ENCODE measurements at regions not wholly inside any gene's neighbourhood (a gene's known extent, or its start where the extent isn't known, plus 50 kb on each side); places are given as distances from the start of the nearest gene placed in this dataset.

DNA sequence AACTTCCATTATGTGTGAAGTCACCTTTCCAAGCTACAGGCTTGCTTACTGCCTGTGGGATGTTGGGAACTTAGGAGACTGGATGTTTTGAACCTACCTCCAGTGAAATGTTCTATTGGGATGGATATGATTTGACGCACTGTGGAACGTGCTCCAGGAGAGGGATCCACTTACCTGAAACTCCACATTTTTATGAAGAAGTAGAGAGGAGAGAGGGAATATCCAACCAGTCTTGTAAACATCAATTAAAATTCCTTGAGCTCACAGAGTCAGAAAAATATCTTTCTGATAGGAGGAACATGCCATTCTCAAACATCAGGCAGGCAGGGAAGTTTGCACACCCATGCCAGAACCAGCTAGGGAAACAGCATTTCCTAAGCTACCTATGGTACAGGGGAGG, 91.1 kb upstream of the MAOA start:
- no CpG with 5 or more reads among the region's 2 CpGs for WGBS (ENCODE audit: insufficient coverage)
- Histone ChIP-seq H3K27me3 (replicated peaks in 1 of 2; ENCODE audit: control insufficient read depth in 2 of 2, extremely low read depth in 1 of 2, insufficient read depth in 2 of 2, low read length in 1 of 2) (no peaks in the 10 kb centered on the region), H3K36me3 (ENCODE audit: control insufficient read depth in 2 of 2, extremely low read depth in 1 of 2, insufficient read depth in 1 of 2, low read length in 1 of 2) (no peaks in the 10 kb centered on the region), H3K9me3 (no peaks in the 10 kb centered on the region), H3K27ac (ENCODE audit: low read length) (no peak overlapping the region), H3K4me3 (ENCODE audit: control insufficient read depth in 1 of 2, extremely low read depth in 1 of 2, low read length in 1 of 2) (no peak overlapping the region), H3K4me1 (ENCODE audit: control insufficient read depth in 1 of 2, extremely low read depth in 1 of 2, insufficient read depth in 2 of 2, low read length in 2 of 2) (no peaks in the 10 kb centered on the region)
- Mint-ChIP-seq H3K27me3 (peaks cover 0 to 33% of the 10 kb centered on the region in 2 donors), H3K27ac (no peak overlapping the region), H3K4me1 (no peaks in the 10 kb centered on the region), H3K4me3 (no peak overlapping the region), H3K9me3 (no peaks in the 10 kb centered on the region), H3K36me3 (no peaks in the 10 kb centered on the region)
- ATAC-seq (replicated peaks in 1 of 4) = no peak
- POLR2A ChIA-PET = interaction anchor here in 1 of 2 donors (0.6 kb wide), 1 partner anchor 11 kb away, joined by 3 read pairs; no protein-coding TSS in a partner anchor
- DNase-seq = no peak
- CTCF ChIA-PET = interaction anchor here in 1 of 2 donors (0.7 kb wide), 1 partner anchor 189 kb away, joined by 3 read pairs; no protein-coding TSS in a partner anchor

DNA sequence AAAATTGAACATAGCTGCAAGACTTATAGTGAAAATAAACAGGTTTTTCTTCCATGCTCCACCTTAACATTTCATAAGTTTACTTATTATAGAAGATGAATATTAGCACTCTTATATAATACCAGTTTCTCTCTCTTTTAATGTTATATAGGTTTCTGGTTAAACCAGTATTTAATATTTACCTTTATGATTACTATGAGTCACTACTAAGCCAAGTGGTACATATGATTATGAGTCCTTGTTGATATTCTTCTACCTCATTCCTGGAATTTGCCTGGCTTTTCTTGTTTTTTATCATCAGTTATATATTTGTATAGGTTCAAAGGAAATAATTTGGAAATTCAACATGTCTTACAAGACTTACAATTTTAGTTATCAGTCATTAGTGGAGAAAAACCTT, 89.9 kb upstream of the MAOA start:
- CTCF ChIA-PET = no interaction called here
- H3K27ac Mint-ChIP-seq = no peak overlapping the region

GRCh38 chrX:43573441-43574015, 82.6 kb upstream of the MAOA start:
- Mint-ChIP-seq H3K9me3 (no peaks in the 10 kb centered on the region), H3K27me3 (peaks cover 0 to 23% of the 10 kb centered on the region in 2 donors), H3K4me3 (no peak overlapping the region), H3K4me1 (no peaks in the 10 kb centered on the region), H3K27ac (no peak overlapping the region), H3K36me3 (no peaks in the 10 kb centered on the region)
- H3K9me3 ChIP-seq = no peaks in the 10 kb centered on the region
- no peaks in the 10 kb centered on the region for H3K4me1 ChIP-seq (ENCODE audit: control insufficient read depth in 1 of 2, extremely low read depth in 1 of 2, insufficient read depth in 2 of 2, low read length in 2 of 2)
- ATAC-seq (replicated peaks in 1 of 4) (no peak), DNase-seq (no peak)
- no peak overlapping the region for H3K27ac ChIP-seq (ENCODE audit: low read length)
- H3K27me3 ChIP-seq (replicated peaks in 1 of 2; ENCODE audit: control insufficient read depth in 2 of 2, extremely low read depth in 1 of 2, insufficient read depth in 2 of 2, low read length in 1 of 2) = no peaks in the 10 kb centered on the region
- CTCF ChIA-PET = interaction anchor here in 1 of 2 donors (0.6 kb wide), 1 partner anchor 17 kb away, joined by 7 read pairs; no protein-coding TSS in a partner anchor
- H3K4me3 ChIP-seq (ENCODE audit: control insufficient read depth in 1 of 2, extremely low read depth in 1 of 2, low read length in 1 of 2) = no peak overlapping the region
- POLR2A ChIA-PET = interaction anchor here in 1 of 2 donors (0.7 kb wide), 1 partner anchor 886 kb away, joined by 9 read pairs; no protein-coding TSS in a partner anchor
- H3K36me3 ChIP-seq (ENCODE audit: control insufficient read depth in 2 of 2, extremely low read depth in 1 of 2, insufficient read depth in 1 of 2, low read length in 1 of 2) = no peaks in the 10 kb centered on the region

More for the DNA sequence above, 89.9 kb upstream of the MAOA start:
- H3K4me3 Mint-ChIP-seq = no peak overlapping the region
- H3K27me3 Mint-ChIP-seq = peaks cover 0 to 28% of the 10 kb centered on the region in 2 donors
- DNase-seq (no peak), ATAC-seq (replicated peaks in 1 of 4) (no peak)
- POLR2A ChIA-PET = no interaction called here
- Histone ChIP-seq H3K27me3 (replicated peaks in 1 of 2; ENCODE audit: control insufficient read depth in 2 of 2, extremely low read depth in 1 of 2, insufficient read depth in 2 of 2, low read length in 1 of 2) (no peaks in the 10 kb centered on the region), H3K27ac (ENCODE audit: low read length) (no peak overlapping the region), H3K9me3 (no peaks in the 10 kb centered on the region), H3K36me3 (ENCODE audit: control insufficient read depth in 2 of 2, extremely low read depth in 1 of 2, insufficient read depth in 1 of 2, low read length in 1 of 2) (no peaks in the 10 kb centered on the region), H3K4me1 (ENCODE audit: control insufficient read depth in 1 of 2, extremely low read depth in 1 of 2, insufficient read depth in 2 of 2, low read length in 2 of 2) (no peaks in the 10 kb centered on the region), H3K4me3 (ENCODE audit: control insufficient read depth in 1 of 2, extremely low read depth in 1 of 2, low read length in 1 of 2) (no peak overlapping the region)
- no peaks in the 10 kb centered on the region for H3K36me3 Mint-ChIP-seq
- H3K4me1 Mint-ChIP-seq = no peaks in the 10 kb centered on the region
- H3K9me3 Mint-ChIP-seq = no peaks in the 10 kb centered on the region

- H3K27ac Mint-ChIP-seq = no peak overlapping the region
- Histone ChIP-seq H3K9me3 (no peaks in the 10 kb centered on the region), H3K27ac (ENCODE audit: low read length) (no peak overlapping the region), H3K27me3 (replicated peaks in 1 of 2; ENCODE audit: control insufficient read depth in 2 of 2, extremely low read depth in 1 of 2, insufficient read depth in 2 of 2, low read length in 1 of 2) (no peaks in the 10 kb centered on the region), H3K36me3 (ENCODE audit: control insufficient read depth in 2 of 2, extremely low read depth in 1 of 2, insufficient read depth in 1 of 2, low read length in 1 of 2) (no peaks in the 10 kb centered on the region), H3K4me3 (ENCODE audit: control insufficient read depth in 1 of 2, extremely low read depth in 1 of 2, low read length in 1 of 2) (no peak overlapping the region), H3K4me1 (ENCODE audit: control insufficient read depth in 1 of 2, extremely low read depth in 1 of 2, insufficient read depth in 2 of 2, low read length in 2 of 2) (no peaks in the 10 kb centered on the region)
- POLR2A ChIA-PET = no interaction called here
- H3K4me1 Mint-ChIP-seq = no peaks in the 10 kb centered on the region
- H3K36me3 Mint-ChIP-seq = no peaks in the 10 kb centered on the region
- ATAC-seq (replicated peaks in 1 of 4) = no peak
- H3K9me3 Mint-ChIP-seq = no peaks in the 10 kb centered on the region
- CTCF ChIA-PET = no interaction called here
- H3K27me3 Mint-ChIP-seq = peaks cover 1 to 43% of the 10 kb centered on the region in 2 donors
- no peak for DNase-seq
- WGBS (ENCODE audit: insufficient coverage) = no CpG with 5 or more reads among the region's 4 CpGs
- H3K4me3 Mint-ChIP-seq = no peak overlapping the region
Measured at GRCh38 chrX:43580621-43581020, 75.5 kb upstream of the MAOA start.

DNA sequence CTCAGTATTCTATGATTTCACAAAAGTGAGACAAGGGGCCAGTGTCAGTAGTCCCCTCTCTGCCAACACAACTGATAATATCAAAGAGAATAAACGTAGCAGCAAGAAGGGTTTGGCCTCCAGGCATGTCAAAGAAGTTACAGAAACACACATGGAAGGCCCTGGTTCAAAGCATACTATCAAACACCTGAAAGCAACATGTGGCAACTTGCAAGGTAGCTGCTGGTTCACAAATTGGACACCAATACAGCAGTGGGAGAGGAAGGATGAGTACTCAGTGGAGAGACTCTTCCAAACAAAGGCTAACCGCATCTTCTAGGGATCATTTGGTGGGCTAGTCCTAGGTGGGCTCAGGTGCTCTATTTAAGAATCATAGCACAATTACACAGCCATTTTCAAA, 74.9 kb upstream of the MAOA start:
- H3K27me3 Mint-ChIP-seq = peaks cover 1 to 42% of the 10 kb centered on the region in 2 donors
- H3K27ac Mint-ChIP-seq = no peak overlapping the region
- no peaks in the 10 kb centered on the region for H3K9me3 Mint-ChIP-seq
- no peaks in the 10 kb centered on the region for H3K36me3 Mint-ChIP-seq
- Histone ChIP-seq H3K4me3 (ENCODE audit: control insufficient read depth in 1 of 2, extremely low read depth in 1 of 2, low read length in 1 of 2) (no peak overlapping the region), H3K9me3 (no peaks in the 10 kb centered on the region), H3K27me3 (replicated peaks in 1 of 2; ENCODE audit: control insufficient read depth in 2 of 2, extremely low read depth in 1 of 2, insufficient read depth in 2 of 2, low read length in 1 of 2) (no peaks in the 10 kb centered on the region), H3K4me1 (ENCODE audit: control insufficient read depth in 1 of 2, extremely low read depth in 1 of 2, insufficient read depth in 2 of 2, low read length in 2 of 2) (no peaks in the 10 kb centered on the region), H3K27ac (ENCODE audit: low read length) (no peak overlapping the region), H3K36me3 (ENCODE audit: control insufficient read depth in 2 of 2, extremely low read depth in 1 of 2, insufficient read depth in 1 of 2, low read length in 1 of 2) (no peaks in the 10 kb centered on the region)
- POLR2A ChIA-PET = no interaction called here
- WGBS (ENCODE audit: insufficient coverage) = no CpG with 5 or more reads among the region's 2 CpGs
- H3K4me3 Mint-ChIP-seq = no peak overlapping the region
- CTCF ChIA-PET = no interaction called here
- ATAC-seq (replicated peaks in 1 of 4) (no peak), DNase-seq (no peak)
- H3K4me1 Mint-ChIP-seq = no peaks in the 10 kb centered on the region

DNA sequence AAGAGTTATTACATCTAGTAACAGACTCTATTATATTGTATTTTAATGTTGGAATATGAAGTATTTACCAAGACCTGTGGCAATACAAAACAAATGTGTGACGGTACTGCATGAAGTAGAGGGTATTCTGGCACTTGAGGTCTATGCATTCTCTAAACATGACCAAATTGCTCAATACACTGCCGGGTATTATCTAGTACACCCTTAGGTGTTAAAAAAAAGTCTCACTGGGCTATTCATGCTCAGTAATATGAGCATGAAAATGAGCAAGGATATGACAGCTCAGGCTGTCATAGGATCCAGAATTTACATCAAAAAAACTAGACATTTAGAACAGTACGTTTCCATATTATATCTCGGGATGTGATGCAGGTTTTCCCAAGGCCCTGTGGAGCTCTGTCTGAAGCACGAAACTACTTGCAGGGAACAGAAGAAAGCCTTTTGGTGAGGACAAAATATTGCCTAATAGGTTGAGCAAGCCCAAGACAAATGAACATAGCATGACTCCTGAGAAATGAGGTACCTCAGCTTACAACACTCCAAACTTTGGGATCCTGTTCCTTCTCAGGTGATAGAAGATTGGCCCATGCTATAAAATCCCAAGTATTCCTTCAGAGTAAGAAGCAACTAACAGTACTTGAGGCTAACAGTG, 74.1 kb upstream of the MAOA start:
- ATAC-seq (replicated peaks in 1 of 4) (no peak), DNase-seq (no peak)
- Mint-ChIP-seq H3K27me3 (peaks cover 2 to 40% of the 10 kb centered on the region in 2 donors), H3K9me3 (no peaks in the 10 kb centered on the region), H3K4me1 (no peaks in the 10 kb centered on the region), H3K27ac (no peak overlapping the region), H3K36me3 (no peaks in the 10 kb centered on the region), H3K4me3 (no peak overlapping the region)
- Histone ChIP-seq H3K27me3 (replicated peaks in 1 of 2; ENCODE audit: control insufficient read depth in 2 of 2, extremely low read depth in 1 of 2, insufficient read depth in 2 of 2, low read length in 1 of 2) (no peaks in the 10 kb centered on the region), H3K36me3 (ENCODE audit: control insufficient read depth in 2 of 2, extremely low read depth in 1 of 2, insufficient read depth in 1 of 2, low read length in 1 of 2) (no peaks in the 10 kb centered on the region), H3K4me3 (ENCODE audit: control insufficient read depth in 1 of 2, extremely low read depth in 1 of 2, low read length in 1 of 2) (no peak overlapping the region), H3K4me1 (ENCODE audit: control insufficient read depth in 1 of 2, extremely low read depth in 1 of 2, insufficient read depth in 2 of 2, low read length in 2 of 2) (no peaks in the 10 kb centered on the region), H3K27ac (ENCODE audit: low read length) (no peak overlapping the region), H3K9me3 (no peaks in the 10 kb centered on the region)
- ChIA-PET POLR2A (no interaction called here), CTCF (no interaction called here)
- WGBS (ENCODE audit: insufficient coverage) = no CpG with 5 or more reads among the region's 5 CpGs

All from T-cell (primary cell).